ENCODE measurements at regions not wholly inside any gene's neighbourhood (a gene's known extent, or its start where the extent isn't known, plus 50 kb on each side); places are given as distances from the start of the nearest gene placed in this dataset.
"Not testable (repeated sequence)": the region's sequence is repeated elsewhere in the genome, so short reads cannot be mapped to it uniquely, and the experiment has no call there.

DNA sequence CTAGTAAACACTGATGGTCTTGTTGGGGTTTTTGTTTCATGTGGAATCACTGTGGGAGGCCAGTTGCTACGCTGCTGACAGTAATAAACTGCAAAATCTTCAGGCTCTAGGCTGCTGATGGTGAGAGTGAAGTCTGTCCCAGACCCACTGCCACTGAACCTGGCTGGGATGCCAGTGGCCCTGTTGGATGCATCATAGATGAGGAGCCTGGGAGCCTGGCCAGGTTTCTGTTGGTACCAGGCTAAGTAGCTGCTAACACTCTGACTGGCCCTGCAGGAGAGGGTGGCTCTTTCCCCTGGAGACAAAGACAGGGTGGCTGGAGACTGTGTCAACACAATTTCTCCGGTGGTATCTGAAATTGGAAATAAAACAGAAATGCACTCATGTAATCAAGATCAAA, 335.6 kb downstream of the RPIA start:
- DNase-seq, result not testable (repeated sequence)

GRCh38 chr2:89027536-89027935, 336.1 kb downstream of the RPIA start:
- DNase-seq, result not testable (repeated sequence)

GRCh38 chr2:89029257-89029656, 337.8 kb downstream of the RPIA start:
- not testable (repeated sequence) for DNase-seq

DNA sequence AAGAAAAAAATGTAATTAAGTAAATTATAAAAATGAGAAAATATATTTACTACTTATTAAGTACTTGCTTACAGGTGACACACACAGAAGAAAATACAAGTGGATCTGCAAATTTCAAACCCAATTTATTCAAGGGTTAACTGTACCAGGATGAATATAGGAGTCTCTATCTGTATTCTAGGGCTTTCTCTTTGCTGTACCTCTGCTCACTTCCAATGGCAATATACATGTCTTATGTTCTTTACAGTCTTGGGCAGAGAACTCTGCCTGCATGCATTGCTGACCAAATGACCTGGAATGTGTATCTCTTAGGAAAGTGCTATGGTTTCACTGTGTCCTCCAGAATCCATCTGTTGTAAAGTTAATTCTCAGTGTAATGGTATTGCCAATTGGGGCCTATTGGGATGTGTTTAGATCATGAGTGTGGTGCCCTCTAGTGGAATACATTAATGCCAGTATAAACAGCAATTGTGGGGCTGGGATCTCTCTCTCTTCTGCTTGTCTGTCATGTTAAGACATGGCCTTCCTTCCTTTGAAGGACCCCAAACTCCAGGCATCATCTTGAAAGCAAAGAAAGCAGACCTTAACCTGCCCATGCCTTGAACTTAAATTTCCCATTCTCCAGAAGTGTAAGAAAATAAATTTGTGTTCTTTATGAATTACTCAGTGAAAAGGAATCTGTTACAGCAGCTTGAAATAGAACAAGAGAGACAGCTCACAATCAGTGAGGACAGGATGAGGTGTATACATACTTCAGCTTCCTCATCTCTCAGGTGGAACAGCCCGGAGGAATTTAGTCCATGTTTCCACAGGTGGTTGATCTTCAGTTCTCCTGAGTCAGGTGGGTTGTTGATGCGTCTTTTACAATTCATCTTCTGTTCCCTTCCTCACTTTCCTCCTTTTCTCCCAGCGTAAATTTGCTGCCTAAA, 356.9 kb downstream of the RPIA start:
- DNase-seq, result not testable (repeated sequence)

DNA sequence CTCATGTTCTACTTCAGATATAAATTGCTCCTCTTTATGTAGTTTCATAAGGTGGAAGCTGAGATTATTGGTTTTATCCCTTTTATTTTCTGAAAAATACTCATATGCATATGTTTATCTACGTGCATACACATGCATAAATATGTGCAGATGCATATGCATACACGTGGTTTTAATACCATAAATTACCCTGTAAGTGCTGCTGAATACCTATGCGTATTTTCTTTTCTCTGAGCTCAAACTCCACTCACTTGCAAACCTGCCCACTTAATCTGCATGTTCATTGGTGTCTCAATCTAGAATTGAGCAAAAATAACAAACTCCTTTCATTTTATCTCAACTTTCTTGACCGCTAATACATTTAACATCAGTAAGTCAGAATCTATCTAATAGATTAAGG, 367.1 kb downstream of the RPIA start:
- DNase-seq, result not testable (repeated sequence)

- DNase-seq, result not testable (repeated sequence)
These were observed 369.7 kb downstream of the RPIA start for GRCh38 chr2:89061174-89061573.

DNA sequence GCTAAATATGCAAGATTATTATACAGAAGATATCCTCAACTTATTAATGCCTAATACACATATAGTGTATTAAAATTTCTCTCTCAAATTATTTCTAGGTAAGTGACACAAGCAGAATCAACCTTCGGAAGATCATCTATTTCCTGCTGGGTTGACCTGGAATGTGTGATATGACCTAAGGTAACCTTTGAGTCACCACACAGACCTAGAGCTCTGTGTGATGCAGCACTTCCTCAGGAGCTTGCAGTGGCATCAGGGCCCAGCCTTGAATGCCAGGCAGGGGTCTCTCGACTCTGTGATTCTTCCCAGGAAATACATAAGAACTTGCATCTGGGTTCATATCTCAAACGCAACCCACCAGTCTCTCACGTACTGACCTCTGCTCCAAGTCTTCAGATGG, 385.3 kb downstream of the RPIA start:
- DNase-seq, result not testable (repeated sequence)

DNA sequence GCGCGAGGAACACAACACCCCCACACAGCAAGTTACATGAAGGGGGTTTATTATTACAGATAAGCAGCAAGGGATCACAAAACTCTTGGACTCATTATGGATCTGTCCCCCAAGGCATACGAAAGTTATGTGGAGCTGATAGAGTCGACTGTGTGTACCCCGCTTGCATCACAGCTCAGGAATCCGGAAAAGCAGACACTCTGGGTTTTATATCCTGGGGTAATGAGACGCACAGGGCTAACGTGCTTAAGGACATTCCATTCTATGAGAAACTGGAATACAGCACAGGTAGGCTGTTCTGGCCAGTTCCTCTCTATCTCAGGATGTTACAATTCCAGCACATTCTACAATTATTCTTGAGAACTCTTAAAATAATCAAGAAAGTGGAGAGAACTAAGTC, 401.4 kb downstream of the RPIA start:
- DNase-seq, result not testable (repeated sequence)

- DNase-seq, result not testable (repeated sequence)
These were observed 403.6 kb downstream of the RPIA start for GRCh38 chr2:89095060-89095459.

- DNase-seq, result not testable (repeated sequence)
These were observed 411.1 kb downstream of the RPIA start for GRCh38 chr2:89102587-89102986.

DNA sequence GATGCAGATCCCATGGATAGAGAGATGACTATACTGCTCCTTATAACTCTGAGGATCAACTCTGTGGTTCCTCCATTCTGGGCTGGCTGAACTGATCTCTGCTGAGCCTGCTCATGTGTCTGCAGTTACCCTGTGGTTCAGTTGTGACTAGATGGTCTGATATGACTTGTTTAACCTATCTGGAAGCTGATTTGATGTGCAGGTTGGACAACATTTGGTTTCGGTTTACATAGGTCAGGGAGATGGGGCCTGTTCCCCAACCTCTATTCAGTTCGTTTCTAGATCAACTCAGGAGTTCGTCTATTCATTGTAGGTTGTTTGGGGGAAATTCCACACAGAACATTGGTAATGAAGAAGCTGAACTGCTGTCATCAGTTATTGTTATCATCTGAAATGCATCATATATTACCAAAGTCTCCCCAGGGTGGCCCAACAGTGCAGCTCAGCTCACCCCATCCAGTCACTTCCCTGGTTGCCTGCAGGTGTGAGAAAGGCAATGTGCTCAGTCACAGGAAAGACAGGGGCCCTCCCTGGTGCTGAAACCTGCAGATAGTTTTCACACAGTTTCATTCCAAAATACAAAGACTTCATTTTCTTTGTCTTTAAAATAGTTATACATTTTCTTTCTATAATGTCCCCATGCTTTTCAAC, 415.0 kb downstream of the RPIA start:
- DNase-seq, result not testable (repeated sequence)

DNA sequence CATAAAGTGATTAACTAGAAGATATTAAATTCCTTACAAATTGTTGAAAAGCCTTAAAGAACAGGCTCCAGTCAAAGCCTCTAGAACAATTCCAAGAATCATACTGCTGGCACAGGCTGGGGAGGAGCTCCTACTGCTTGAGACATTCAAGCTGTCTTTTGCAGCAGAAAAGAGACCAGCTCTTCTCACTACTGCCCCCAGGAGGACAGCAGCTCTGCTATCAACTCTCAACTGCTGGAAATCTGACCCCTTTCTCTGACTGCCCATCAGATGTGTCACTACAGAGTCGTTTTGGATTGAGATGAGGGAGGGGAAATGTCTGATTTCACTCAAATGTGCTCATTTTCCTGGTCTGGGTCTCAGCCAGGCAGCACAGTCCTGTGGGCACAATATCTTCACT, 421.0 kb downstream of the RPIA start:
- not testable (repeated sequence) for DNase-seq

DNA sequence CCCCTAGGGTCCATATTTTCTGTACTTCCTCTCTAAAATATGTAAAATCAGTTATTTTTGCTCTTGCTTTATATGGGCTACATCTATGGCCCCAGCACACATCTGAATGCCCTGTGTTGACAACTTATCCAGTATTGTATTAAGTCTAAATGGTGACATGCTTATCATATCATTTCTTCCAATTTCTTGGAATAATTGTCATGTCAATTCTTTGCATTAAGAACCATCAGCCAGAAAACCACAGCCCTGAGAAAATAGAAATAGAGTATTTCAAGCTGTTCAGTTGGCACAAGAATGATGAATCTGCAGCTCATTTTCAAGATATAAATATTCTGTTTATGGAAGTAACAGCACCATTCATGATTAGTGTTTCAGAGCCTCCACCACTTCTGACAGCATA, 421.8 kb downstream of the RPIA start:
- not testable (repeated sequence) for DNase-seq

GRCh38 chr2:89129440-89129839, 438.0 kb downstream of the RPIA start:
- not testable (repeated sequence) for DNase-seq

- not testable (repeated sequence) for DNase-seq
These were observed 439.3 kb downstream of the RPIA start for GRCh38 chr2:89130665-89131308.

GRCh38 chr2:89142959-89143358, 451.5 kb downstream of the RPIA start:
- DNase-seq, result not testable (repeated sequence)

DNA sequence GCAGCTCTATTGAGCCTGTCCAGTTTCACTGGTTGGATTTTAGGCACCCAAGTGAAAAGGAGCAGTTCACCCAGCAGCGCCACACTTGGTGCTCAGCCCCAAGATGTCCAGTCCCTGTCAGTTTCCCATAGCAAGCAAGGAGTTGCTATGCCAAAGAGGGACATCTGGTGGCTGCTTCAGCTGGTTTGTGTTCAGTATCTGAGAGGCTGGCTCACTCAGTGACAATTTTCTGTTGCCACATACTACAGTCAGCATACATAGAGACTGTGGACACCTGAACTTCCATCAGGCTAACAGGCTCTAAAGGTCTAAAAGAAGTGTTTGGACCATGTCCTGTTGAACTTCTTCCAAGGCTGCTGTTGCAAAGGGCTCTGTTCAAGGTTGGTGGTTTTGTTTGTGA, 453.9 kb downstream of the RPIA start:
- not testable (repeated sequence) for DNase-seq

GRCh38 chr2:89148256-89148655, 456.8 kb downstream of the RPIA start:
- not testable (repeated sequence) for DNase-seq

DNA sequence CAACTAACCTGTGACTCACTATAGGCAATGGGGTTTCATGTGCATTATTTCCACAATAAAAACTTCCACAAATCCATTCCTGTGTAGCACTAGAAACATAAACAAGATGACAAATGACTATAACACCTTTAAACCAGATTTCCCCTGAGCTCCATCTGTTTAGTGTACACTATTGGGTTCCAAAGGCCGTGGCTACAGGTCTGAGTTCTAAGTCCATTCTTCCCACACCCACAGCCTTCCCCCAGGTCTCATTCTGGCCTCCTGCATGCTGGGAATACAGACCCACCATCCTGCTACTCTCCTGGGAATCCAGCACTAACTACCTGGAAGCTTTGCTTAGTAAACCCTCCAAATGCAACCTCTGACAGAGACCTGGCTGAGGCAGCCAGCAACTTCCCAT, 460.2 kb downstream of the RPIA start:
- DNase-seq, result not testable (repeated sequence)

DNA sequence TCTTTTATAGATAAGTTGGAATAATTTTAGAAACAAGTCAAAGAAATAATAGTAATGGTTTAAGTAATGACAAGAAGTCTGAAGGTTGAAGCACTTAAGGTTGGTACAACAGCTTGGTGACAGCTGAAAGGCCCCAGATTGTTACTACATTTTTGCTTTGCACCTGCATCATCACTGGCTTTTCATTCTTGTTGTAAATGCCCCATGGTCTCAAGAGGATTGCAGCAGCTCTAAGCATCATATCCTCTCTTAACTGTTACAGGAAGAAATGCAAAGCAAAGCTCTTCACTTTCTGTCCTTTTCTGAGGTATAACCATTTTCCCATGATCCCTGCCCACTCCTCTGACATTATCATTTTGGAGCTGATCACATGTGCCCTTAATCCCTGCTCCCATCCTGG, 461.0 kb downstream of the RPIA start:
- not testable (repeated sequence) for DNase-seq

DNA sequence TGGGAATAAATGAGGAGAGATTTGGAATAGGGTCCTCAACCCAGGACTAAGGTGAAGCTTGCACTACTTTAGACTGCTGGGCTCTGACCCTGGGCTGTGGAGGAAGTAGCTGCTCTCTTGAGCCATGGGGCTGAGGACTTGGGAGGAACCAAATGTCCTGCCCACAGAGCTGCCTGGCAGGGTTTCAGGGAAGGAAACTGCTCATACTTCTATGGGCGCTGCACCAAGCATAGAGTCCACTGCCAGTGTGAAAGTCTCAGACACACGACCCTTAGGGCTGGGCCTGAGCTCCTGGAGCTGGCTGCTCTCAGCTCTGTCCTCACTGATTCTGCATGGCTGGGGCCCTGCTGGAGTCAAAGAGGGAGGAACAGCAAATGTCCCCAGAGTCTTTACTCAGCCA, 461.7 kb downstream of the RPIA start:
- not testable (repeated sequence) for DNase-seq

DNA sequence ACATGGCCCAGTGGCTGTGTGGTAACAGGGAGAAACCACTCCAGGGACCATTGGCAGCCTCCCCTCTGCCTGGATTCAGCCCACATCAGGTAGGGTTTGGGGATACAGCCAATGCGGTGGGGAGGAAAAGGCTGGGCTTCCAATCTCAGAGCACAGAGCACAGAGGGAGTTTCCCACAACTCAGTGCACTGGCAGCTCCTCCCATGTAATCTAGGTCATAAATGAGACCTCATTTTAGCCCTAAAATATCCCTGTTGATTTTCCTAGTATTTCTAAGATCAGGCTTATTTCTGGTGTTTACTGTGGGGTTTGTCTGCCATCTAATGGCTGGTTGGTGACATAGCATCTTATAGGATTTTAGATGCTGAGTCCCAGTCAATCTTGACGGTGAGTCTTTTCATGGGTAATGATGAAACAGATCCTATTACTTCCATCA, 462.8 kb downstream of the RPIA start:
- not testable (repeated sequence) for DNase-seq

GRCh38 chr2:89160306-89160705, 468.8 kb downstream of the RPIA start:
- not testable (repeated sequence) for DNase-seq
